ENCODE measurements at regions not wholly inside any gene's neighbourhood (a gene's known extent, or its start where the extent isn't known, plus 50 kb on each side); places are given as distances from the start of the nearest gene placed in this dataset.

DNA sequence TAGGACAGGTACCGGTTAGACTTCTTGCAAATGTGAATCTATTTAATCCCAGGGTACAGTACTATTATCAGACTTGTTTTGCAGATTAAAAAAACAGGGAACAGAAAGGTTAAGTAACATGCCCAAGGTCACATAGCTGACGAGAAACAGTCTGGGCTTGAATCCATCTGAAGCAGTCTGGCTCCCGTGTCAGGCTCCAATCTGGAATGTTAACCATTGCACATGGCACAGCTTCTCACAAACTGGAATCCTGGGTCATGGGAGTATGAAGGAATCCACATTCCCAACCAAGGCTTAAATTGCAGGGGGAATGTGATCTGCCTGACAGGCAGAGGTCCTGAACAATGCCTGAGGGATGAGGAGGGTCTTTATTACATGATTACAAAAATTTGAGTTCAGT is 187.5 kb upstream of the SPTLC3 start:
- TF ChIP-seq TCF4 (CRISPR knock-in tag; IDR thresholded peaks at IDR 0.05; ENCODE audit: borderline replicate concordance) = no peak
- no peak for TF ChIP-seq ZNF8 (CRISPR knock-in tag; IDR thresholded peaks at IDR 0.05)
- TF ChIP-seq CSDC2 (CRISPR knock-in tag; IDR thresholded peaks at IDR 0.05) = no peak
- TF ChIP-seq, protein P1, sequence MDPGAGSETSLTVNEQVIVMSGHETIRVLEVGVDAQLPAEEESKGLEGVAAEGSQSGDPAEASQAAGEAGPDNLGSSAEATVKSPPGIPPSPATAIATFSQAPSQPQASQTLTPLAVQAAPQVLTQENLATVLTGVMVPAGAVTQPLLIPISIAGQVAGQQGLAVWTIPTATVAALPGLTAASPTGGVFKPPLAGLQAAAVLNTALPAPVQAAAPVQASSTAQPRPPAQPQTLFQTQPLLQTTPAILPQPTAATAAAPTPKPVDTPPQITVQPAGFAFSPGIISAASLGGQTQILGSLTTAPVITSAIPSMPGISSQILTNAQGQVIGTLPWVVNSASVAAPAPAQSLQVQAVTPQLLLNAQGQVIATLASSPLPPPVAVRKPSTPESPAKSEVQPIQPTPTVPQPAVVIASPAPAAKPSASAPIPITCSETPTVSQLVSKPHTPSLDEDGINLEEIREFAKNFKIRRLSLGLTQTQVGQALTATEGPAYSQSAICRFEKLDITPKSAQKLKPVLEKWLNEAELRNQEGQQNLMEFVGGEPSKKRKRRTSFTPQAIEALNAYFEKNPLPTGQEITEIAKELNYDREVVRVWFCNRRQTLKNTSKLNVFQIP (CRISPR knock-in tag; IDR thresholded peaks at IDR 0.05; ENCODE audit: borderline replicate concordance, low read depth) = no peak
- no peak for TF ChIP-seq ZNF70 (CRISPR knock-in tag; IDR thresholded peaks at IDR 0.05)
- no peak for TF ChIP-seq ZC3H10 (CRISPR knock-in tag; IDR thresholded peaks at IDR 0.05)
- no peak for TF ChIP-seq ZFP3 (CRISPR knock-in tag; IDR thresholded peaks at IDR 0.05)
- TF ChIP-seq, protein P2, sequence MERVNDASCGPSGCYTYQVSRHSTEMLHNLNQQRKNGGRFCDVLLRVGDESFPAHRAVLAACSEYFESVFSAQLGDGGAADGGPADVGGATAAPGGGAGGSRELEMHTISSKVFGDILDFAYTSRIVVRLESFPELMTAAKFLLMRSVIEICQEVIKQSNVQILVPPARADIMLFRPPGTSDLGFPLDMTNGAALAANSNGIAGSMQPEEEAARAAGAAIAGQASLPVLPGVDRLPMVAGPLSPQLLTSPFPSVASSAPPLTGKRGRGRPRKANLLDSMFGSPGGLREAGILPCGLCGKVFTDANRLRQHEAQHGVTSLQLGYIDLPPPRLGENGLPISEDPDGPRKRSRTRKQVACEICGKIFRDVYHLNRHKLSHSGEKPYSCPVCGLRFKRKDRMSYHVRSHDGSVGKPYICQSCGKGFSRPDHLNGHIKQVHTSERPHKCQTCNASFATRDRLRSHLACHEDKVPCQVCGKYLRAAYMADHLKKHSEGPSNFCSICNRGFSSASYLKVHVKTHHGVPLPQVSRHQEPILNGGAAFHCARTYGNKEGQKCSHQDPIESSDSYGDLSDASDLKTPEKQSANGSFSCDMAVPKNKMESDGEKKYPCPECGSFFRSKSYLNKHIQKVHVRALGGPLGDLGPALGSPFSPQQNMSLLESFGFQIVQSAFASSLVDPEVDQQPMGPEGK (CRISPR knock-in tag; IDR thresholded peaks at IDR 0.05; ENCODE audit: borderline replicate concordance) = no peak
- no peak for TF ChIP-seq RARB (CRISPR knock-in tag; IDR thresholded peaks at IDR 0.05)
